T-cell (primary cell): ENCODE measurements at regions not wholly inside any gene's neighbourhood (a gene's known extent, or its start where the extent isn't known, plus 50 kb on each side); places are given as distances from the start of the nearest gene placed in this dataset.

Source experiments
- ATAC-seq, 4 experiments: fragments of 200-7000 bp in 3 of 4; fragments of 150-1000 bp in 1 of 4; cut with Tn5 transposase; replicated peaks in 1 of 4; 1 replicate in 3 of 4; 2 replicates in 1 of 4; pipeline ENCODE4 v1.10.0; 2021; ENCODE audit warnings: moderate library complexity in 3 of 4, mild to moderate bottlenecking in 2 of 4, moderate number of reproducible peaks in 1 of 4
- CTCF ChIA-PET, 2 donors: fragments of 300-600 bp; sonication (Branson Sonifier 250); formaldehyde crosslinking; loops; one replicate each; lab custom pipeline; 2022; ENCODE audit warnings: antibody characterized with exemption in 2 of 2; lab: Charles Lee
- POLR2A ChIA-PET, 2 donors: fragments of 300-600 bp; sonication (Branson Sonifier 250); formaldehyde crosslinking; loops; one replicate each; lab custom pipeline; 2022; ENCODE audit warnings: antibody characterized with exemption in 2 of 2; lab: Charles Lee
- DNase-seq, 35 experiments: peaks; one replicate each; pipeline versions ENCODE4 v3.0.0 to v3.0.0-alpha.2; 2013 to 2023
- H3K27ac ChIP-seq: one replicate; pipeline ENCODE4 v1.5.1; 2013; ENCODE audit warnings: low read length
- H3K27me3 ChIP-seq, 2 experiments: replicated peaks in 1 of 2; 1 replicate in 1 of 2; 2 replicates in 1 of 2; pipeline versions ENCODE4 v1.6.1 to v1.7.0; 2013; ENCODE audit warnings: low read length in 1 of 2, mixed read lengths in 1 of 2; ENCODE audit not compliant: control insufficient read depth in 2 of 2, insufficient read depth in 2 of 2; ENCODE audit errors: extremely low read depth in 1 of 2
- H3K36me3 ChIP-seq, 2 donors: 1 replicate in 1 of 2; 2 replicates in 1 of 2; pipeline versions ENCODE4 v1.6.1 to v1.7.0; 2013; ENCODE audit warnings: low read length in 1 of 2; ENCODE audit not compliant: control insufficient read depth in 2 of 2, insufficient read depth in 1 of 2; ENCODE audit errors: extremely low read depth in 1 of 2
- H3K4me1 ChIP-seq, 2 experiments: 1 replicate in 1 of 2; 2 replicates in 1 of 2; pipeline versions ENCODE4 v1.6.1 to v1.7.0; 2013; ENCODE audit warnings: low read length in 2 of 2, mixed read lengths in 1 of 2; ENCODE audit not compliant: insufficient read depth in 2 of 2, control insufficient read depth in 1 of 2; ENCODE audit errors: extremely low read depth in 1 of 2
- H3K4me3 ChIP-seq, 2 donors: 1 replicate in 1 of 2; 2 replicates in 1 of 2; pipeline versions ENCODE4 v1.5.1 to v1.7.0; 2013; ENCODE audit warnings: mild to moderate bottlenecking in 2 of 2, low read length in 1 of 2, moderate library complexity in 1 of 2; ENCODE audit not compliant: control insufficient read depth in 1 of 2; ENCODE audit errors: extremely low read depth in 1 of 2
- H3K9me3 ChIP-seq: 2 replicates; pipeline ENCODE4 v1.7.0; 2013
- H3K27ac Mint-ChIP-seq, 2 donors: one replicate each; pipeline ENCODE4 v1.8.0; 2020 to 2021; ENCODE audit warnings: mild to moderate bottlenecking in 2 of 2, mixed read lengths in 2 of 2
- H3K27me3 Mint-ChIP-seq, 2 donors: one replicate each; pipeline ENCODE4 v1.8.0; 2021 to 2022; ENCODE audit warnings: mixed read lengths in 2 of 2
- H3K36me3 Mint-ChIP-seq: one replicate; pipeline ENCODE4 v1.8.0; 2021; ENCODE audit warnings: mixed read lengths
- H3K4me1 Mint-ChIP-seq, 3 donors: one replicate each; pipeline ENCODE4 v1.8.0; 2020 to 2022; ENCODE audit warnings: mixed read lengths in 3 of 3, mild to moderate bottlenecking in 1 of 3
- H3K4me3 Mint-ChIP-seq, 3 donors: one replicate each; pipeline ENCODE4 v1.8.0; 2020 to 2022; ENCODE audit warnings: mild to moderate bottlenecking in 3 of 3, mixed read lengths in 3 of 3, moderate library complexity in 3 of 3
- H3K9me3 Mint-ChIP-seq, 3 donors: one replicate each; pipeline ENCODE4 v1.8.0; 2020 to 2022; ENCODE audit warnings: mixed read lengths in 3 of 3
- WGBS: methylation state at CpG from one replicate; pipeline ENCODE4 v1.1.5; 2013; ENCODE audit warnings: missing lambda C conversion rate; ENCODE audit not compliant: insufficient coverage; 5-methylcytosine and 5-hydroxymethylcytosine counted together

DNA sequence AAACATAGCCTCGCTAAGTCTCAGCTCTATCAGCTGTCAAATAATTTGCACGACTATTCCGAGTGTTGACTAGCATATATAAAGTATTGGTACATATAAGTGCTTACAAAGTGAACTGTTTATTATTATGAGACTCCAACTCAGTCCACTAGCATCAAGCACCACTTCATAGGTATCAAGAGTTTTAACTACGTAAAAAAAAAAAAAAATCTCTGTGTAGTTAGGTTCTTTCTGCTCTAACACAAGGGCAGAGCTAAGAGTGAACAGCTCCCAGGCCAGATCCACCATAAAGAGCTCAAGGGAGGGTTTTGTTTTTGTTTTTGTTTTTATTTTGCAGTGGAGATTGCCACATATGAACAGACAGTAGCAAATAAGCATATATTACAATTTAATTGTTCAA lies 309.8 kb upstream of the SGK1 start:
- Mint-ChIP-seq H3K9me3 (no peaks in the 10 kb centered on the region), H3K27me3 (no peaks in the 10 kb centered on the region), H3K36me3 (no peaks in the 10 kb centered on the region), H3K4me3 (no peak overlapping the region), H3K27ac (no peak overlapping the region), H3K4me1 (peaks cover 8 to 18% (median 17%) of the 10 kb centered on the region in 3 donors)
- Histone ChIP-seq H3K4me3 (no peak overlapping the region), H3K9me3 (no peaks in the 10 kb centered on the region), H3K4me1 (peaks cover 0 to under 1% of the 10 kb centered on the region in 2 experiments), H3K27ac (no peak overlapping the region), H3K36me3 (no peaks in the 10 kb centered on the region), H3K27me3 (no peaks in the 10 kb centered on the region)
- no CpG with 5 or more reads among the region's 4 CpGs for WGBS
- no peak for ATAC-seq
- ChIA-PET CTCF (interaction anchor here (0.5 to 1.9 kb wide), 5 partner anchors 13 to 445 kb away, joined by 3 to 9 read pairs (median 5); no protein-coding TSS in a partner anchor), POLR2A (interaction anchor here in 1 of 2 donors (0.6 kb wide), 1 partner anchor 450 kb away, joined by 3 read pairs; no protein-coding TSS in a partner anchor)
- no peak for DNase-seq

DNA sequence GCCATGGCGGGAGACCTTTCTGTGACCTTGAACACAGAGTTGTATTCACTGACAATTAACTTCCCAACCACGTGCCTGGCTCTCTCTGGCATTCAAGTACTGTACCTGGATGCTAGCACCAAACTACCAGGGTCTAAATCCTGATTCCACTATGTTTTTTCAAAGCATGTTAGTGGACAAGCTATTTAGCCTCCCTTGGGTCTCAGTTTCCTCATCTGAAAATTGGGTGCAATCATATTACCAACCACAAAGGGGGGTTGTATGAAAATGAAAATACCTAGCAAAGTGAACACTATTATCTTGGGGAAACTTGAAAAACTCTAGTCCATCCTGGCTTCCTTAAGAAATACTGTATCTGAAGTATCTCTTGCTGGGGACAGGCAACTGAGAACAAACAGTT lies 308.7 kb upstream of the SGK1 start:
- Histone ChIP-seq H3K4me1 (no peaks in the 10 kb centered on the region), H3K27me3 (no peaks in the 10 kb centered on the region), H3K9me3 (no peaks in the 10 kb centered on the region), H3K36me3 (no peaks in the 10 kb centered on the region), H3K27ac (no peak overlapping the region), H3K4me3 (no peak overlapping the region)
- Mint-ChIP-seq H3K9me3 (no peaks in the 10 kb centered on the region), H3K4me3 (no peak overlapping the region), H3K27ac (no peak overlapping the region), H3K4me1 (peaks cover 0 to 7% (median 7%) of the 10 kb centered on the region in 3 donors), H3K36me3 (no peaks in the 10 kb centered on the region), H3K27me3 (no peaks in the 10 kb centered on the region)
- no peak for DNase-seq
- ChIA-PET POLR2A (no interaction called here), CTCF (interaction anchor here in 1 of 2 donors (0.6 kb wide), 1 partner anchor 13 kb away, joined by 3 read pairs; no protein-coding TSS in a partner anchor)
- no peak for ATAC-seq
- WGBS, result no CpG with 5 or more reads among the region's 2 CpGs

DNA sequence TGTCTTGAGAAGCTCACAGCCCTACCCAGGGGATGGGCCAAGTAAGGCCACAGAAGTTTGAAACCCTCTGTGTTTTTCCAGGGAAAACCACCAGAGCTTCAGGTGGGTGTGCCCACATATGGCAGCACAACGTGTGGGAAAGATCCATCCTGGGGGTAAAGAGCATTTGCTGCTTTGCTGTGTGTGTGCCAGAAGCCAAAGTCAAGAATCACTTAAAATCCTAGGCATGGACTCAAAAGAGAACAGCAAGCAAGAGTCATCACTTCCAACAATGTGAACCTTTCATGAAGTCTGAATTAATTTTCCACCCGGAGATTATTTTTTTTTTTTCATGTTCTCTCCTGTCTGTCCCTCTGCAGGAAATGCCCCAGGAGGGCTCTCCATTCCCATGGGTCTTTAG lies 308.2 kb upstream of the SGK1 start:
- H3K4me1 ChIP-seq, result no peaks in the 10 kb centered on the region
- no peaks in the 10 kb centered on the region for H3K27me3 Mint-ChIP-seq
- no peaks in the 10 kb centered on the region for H3K36me3 Mint-ChIP-seq
- no peaks in the 10 kb centered on the region for H3K36me3 ChIP-seq
- no peak overlapping the region for H3K27ac ChIP-seq
- no peak overlapping the region for H3K27ac Mint-ChIP-seq
- H3K9me3 ChIP-seq, result no peaks in the 10 kb centered on the region
- ATAC-seq, result no peak
- H3K4me3 Mint-ChIP-seq, result no peak overlapping the region
- DNase-seq, result no peak
- no peak overlapping the region for H3K4me3 ChIP-seq
- ChIA-PET POLR2A (interaction anchor here in 1 of 2 donors (0.7 kb wide), 1 partner anchor 520 kb away, joined by 3 read pairs; no protein-coding TSS in a partner anchor), CTCF (interaction anchor here in 1 of 2 donors (0.6 kb wide), 1 partner anchor 13 kb away, joined by 3 read pairs; no protein-coding TSS in a partner anchor)
- H3K4me1 Mint-ChIP-seq, result peaks cover 0 to 6% (median 2%) of the 10 kb centered on the region in 3 donors
- WGBS, result 88% methylated on average over 1 of the region's 2 CpGs
- no peaks in the 10 kb centered on the region for H3K9me3 Mint-ChIP-seq
- no peaks in the 10 kb centered on the region for H3K27me3 ChIP-seq

GRCh38 chr6:134624781-134625180 lies 306.9 kb upstream of the SGK1 start:
- Mint-ChIP-seq H3K27ac (no peak overlapping the region), H3K36me3 (no peaks in the 10 kb centered on the region), H3K27me3 (no peaks in the 10 kb centered on the region), H3K9me3 (no peaks in the 10 kb centered on the region), H3K4me3 (no peak overlapping the region), H3K4me1 (peaks cover 0 to under 1% (median 0%) of the 10 kb centered on the region in 3 donors)
- no peaks in the 10 kb centered on the region for H3K36me3 ChIP-seq
- ChIA-PET POLR2A (interaction anchor here in 1 of 2 donors (0.5 to 0.6 kb wide), 2 partner anchors 11 to 157 kb away, joined by 3 to 6 read pairs; no protein-coding TSS in a partner anchor), CTCF (no interaction called here)
- 86% methylated on average over 2 of the region's 6 CpGs for WGBS
- H3K27me3 ChIP-seq, result no peaks in the 10 kb centered on the region
- H3K27ac ChIP-seq, result no peak overlapping the region
- H3K4me3 ChIP-seq, result no peak overlapping the region
- ATAC-seq, result no peak
- no peaks in the 10 kb centered on the region for H3K9me3 ChIP-seq
- DNase-seq, result no peak
- H3K4me1 ChIP-seq, result no peaks in the 10 kb centered on the region

GRCh38 chr6:134623401-134623800 lies 305.5 kb upstream of the SGK1 start:
- H3K27ac Mint-ChIP-seq, result no peak overlapping the region
- ATAC-seq (no peak), DNase-seq (no peak)
- Histone ChIP-seq H3K4me3 (no peak overlapping the region), H3K36me3 (no peaks in the 10 kb centered on the region), H3K4me1 (no peaks in the 10 kb centered on the region), H3K27ac (no peak overlapping the region), H3K9me3 (no peaks in the 10 kb centered on the region), H3K27me3 (no peaks in the 10 kb centered on the region)
- peaks cover 0 to 5% of the 10 kb centered on the region in 2 donors for H3K27me3 Mint-ChIP-seq
- ChIA-PET CTCF (interaction anchor here (0.7 to 1.3 kb wide), 4 partner anchors 10 to 450 kb away, joined by 3 read pairs; no protein-coding TSS in a partner anchor), POLR2A (no interaction called here)
- WGBS, result 82% methylated on average over 4 of the region's 5 CpGs
- no peaks in the 10 kb centered on the region for H3K36me3 Mint-ChIP-seq
- no peaks in the 10 kb centered on the region for H3K9me3 Mint-ChIP-seq
- H3K4me1 Mint-ChIP-seq, result peaks cover 0 to 8% (median 4%) of the 10 kb centered on the region in 3 donors
- no peak overlapping the region for H3K4me3 Mint-ChIP-seq

DNA sequence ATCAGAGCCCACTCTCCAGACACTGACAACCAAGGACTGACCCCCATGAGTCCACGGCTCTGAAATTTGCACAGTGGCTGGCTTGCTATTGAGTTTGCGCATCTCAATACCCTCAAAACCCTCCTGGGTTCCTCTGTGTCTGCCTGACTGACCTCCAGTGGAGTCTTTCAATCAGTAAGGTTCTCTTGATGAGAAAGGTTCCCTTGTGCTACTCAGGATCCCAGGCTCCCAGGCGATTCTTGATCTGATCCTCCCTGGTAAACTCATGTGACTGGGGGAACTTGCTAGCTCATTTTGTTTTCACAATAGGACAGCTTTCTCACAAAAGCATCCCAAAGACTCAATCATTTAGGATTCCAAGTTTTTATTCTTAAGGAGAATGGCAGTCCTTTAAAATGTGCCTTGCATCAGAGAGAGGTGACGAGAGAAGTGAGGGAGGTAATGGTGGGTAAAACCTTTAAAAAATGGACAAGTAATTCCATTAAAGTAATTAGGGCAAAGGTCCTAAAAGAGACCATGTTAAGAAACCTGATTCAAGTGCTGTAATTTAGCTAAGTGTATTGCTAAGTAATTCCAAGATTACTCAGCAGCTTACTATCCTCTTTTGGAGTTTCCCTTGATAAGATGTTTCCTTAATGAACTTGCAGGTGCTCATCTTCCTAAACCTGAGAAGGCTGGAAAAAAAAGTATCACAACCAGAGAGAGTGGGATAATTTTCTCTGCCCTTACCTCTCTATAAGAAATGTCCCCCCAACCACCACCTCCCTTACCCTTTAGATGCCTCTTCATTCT lies 304.7 kb upstream of the SGK1 start:
- ATAC-seq (no peak), DNase-seq (no peak)
- no peak overlapping the region for H3K4me3 Mint-ChIP-seq
- Histone ChIP-seq H3K36me3 (no peaks in the 10 kb centered on the region), H3K27me3 (no peaks in the 10 kb centered on the region), H3K9me3 (no peaks in the 10 kb centered on the region), H3K27ac (no peak overlapping the region), H3K4me3 (no peak overlapping the region), H3K4me1 (no peaks in the 10 kb centered on the region)
- no peaks in the 10 kb centered on the region for H3K9me3 Mint-ChIP-seq
- no peak overlapping the region for H3K27ac Mint-ChIP-seq
- no peaks in the 10 kb centered on the region for H3K36me3 Mint-ChIP-seq
- H3K4me1 Mint-ChIP-seq, result peaks cover 0 to 8% (median 4%) of the 10 kb centered on the region in 3 donors
- H3K27me3 Mint-ChIP-seq, result peaks cover 0 to 5% of the 10 kb centered on the region in 2 donors
- WGBS, result no CpG with 5 or more reads among the region's 4 CpGs
- ChIA-PET CTCF (interaction anchor here (1.0 to 1.3 kb wide), 2 partner anchors 18 to 449 kb away, joined by 3 read pairs; no protein-coding TSS in a partner anchor), POLR2A (interaction anchor here in 1 of 2 donors (0.7 kb wide), 1 partner anchor 443 kb away, joined by 3 read pairs; no protein-coding TSS in a partner anchor)
